ENCODE measurements at regions not wholly inside any gene's neighbourhood (a gene's known extent, or its start where the extent isn't known, plus 50 kb on each side); places are given as distances from the start of the nearest gene placed in this dataset.

DNA sequence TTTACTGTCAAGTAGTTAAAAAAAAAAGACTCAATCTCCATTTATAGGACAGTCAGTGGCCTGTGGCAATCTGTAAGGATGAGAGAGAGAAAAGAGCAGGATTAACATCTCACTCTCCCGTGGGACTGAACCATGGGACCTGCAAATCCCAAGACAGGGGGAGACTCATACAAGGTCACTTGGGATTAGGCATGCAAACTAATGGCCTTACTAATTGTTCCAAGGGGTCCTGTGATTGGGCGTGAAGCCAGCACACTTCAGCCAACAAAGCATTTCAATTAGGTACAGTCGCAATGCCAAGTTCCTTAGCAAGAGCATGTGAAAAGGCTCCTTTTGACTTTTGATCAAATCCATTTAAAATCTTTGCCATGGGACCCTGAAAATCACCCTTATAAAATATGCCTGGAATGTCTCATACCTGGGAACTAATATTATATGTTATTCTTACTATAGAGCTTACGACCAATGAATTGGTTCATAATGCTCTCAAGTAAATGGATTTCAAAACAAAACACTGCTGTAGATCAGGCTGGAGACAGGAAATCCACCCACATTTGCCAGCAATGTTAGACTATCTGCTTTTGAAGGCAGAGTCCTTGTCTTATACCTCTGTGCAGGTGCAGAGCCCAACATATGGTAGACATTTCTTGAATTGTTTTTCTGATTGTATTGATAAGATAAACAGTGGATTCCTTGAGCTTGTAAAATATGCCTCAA is 412.5 kb downstream of the GJA1 start:
- DNase-seq (ENCODE audit: low read depth): no peak
- Histone ChIP-seq H3K27me3 (ENCODE audit: control insufficient read depth, insufficient read depth, low read length) (no peaks in the 10 kb centered on the region), H3K4me3 (ENCODE audit: low read depth, low read length) (no peak overlapping the region), H3K36me3 (ENCODE audit: control insufficient read depth, insufficient read depth, low read length) (no peaks in the 10 kb centered on the region)
- TF ChIP-seq, protein P1, sequence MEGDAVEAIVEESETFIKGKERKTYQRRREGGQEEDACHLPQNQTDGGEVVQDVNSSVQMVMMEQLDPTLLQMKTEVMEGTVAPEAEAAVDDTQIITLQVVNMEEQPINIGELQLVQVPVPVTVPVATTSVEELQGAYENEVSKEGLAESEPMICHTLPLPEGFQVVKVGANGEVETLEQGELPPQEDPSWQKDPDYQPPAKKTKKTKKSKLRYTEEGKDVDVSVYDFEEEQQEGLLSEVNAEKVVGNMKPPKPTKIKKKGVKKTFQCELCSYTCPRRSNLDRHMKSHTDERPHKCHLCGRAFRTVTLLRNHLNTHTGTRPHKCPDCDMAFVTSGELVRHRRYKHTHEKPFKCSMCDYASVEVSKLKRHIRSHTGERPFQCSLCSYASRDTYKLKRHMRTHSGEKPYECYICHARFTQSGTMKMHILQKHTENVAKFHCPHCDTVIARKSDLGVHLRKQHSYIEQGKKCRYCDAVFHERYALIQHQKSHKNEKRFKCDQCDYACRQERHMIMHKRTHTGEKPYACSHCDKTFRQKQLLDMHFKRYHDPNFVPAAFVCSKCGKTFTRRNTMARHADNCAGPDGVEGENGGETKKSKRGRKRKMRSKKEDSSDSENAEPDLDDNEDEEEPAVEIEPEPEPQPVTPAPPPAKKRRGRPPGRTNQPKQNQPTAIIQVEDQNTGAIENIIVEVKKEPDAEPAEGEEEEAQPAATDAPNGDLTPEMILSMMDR (IDR thresholded peaks at IDR 0.05; ENCODE audit: insufficient read depth, low read length, poor library complexity, severe bottlenecking): no peak

DNA sequence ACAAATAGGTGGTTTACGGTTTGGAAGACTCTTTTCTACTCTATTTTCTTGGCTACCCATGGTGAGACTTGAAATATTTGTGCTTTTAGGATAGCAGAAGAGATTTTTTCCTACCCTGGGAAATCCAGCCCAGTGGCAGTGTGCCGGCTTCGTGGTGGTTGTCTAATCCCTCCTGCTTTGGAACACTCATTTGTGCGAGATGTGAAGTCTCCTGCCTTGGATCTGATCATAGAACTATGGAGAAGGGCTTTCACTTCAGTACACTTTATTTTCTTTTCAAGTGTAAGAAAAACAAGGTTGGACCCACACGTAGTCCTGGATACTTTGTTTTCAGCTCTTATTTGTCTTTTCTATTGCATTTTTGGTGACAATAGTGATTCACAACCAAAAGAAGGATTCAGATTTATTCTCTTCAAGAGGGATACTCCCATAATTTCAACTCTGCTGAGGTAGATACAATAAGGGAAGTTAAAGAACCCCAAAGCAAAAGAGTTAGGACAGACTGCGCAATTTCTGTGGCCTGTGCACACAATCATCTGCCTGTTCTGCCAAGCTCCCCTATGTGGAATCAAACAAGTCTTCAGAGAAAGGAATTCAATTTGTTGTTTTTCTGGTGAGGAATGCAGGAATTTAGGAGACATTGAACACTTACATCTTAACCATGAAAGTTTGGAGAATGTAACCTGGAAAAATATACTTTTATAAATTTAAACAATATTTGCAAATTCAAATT is 413.2 kb downstream of the GJA1 start:
- H3K27me3 ChIP-seq (ENCODE audit: control insufficient read depth, insufficient read depth, low read length): no peaks in the 10 kb centered on the region
- H3K4me3 ChIP-seq (ENCODE audit: low read depth, low read length): no peak overlapping the region
- TF ChIP-seq, protein P1 (IDR thresholded peaks at IDR 0.05; ENCODE audit: insufficient read depth, low read length, poor library complexity, severe bottlenecking): no peak
- no peak for DNase-seq (ENCODE audit: low read depth)
- no peaks in the 10 kb centered on the region for H3K36me3 ChIP-seq (ENCODE audit: control insufficient read depth, insufficient read depth, low read length)

DNA sequence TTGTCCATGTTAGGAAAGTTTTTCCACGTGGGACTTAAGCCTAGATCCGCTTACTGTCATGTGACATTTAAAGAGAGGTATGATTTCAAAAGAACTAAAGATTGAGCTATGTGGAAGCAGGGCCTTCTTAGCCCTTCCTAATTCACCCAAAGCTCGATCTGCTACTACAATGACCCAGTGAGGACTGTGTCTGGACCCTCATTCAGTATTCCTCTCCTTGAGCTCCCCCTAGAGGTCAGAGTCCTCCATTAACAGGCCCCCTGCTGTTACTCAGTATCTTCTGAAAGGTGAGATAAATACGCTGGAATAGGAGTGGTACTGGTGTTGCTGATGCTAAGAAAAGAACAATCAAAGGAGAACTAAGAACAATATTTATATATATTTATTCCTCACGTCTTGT is 414.0 kb downstream of the GJA1 start:
- DNase-seq (ENCODE audit: low read depth): peak; percentile 12
- Histone ChIP-seq H3K27me3 (ENCODE audit: control insufficient read depth, insufficient read depth, low read length) (no peaks in the 10 kb centered on the region), H3K36me3 (ENCODE audit: control insufficient read depth, insufficient read depth, low read length) (no peaks in the 10 kb centered on the region), H3K4me3 (ENCODE audit: low read depth, low read length) (no peak overlapping the region)
- TF ChIP-seq, protein P1 (IDR thresholded peaks at IDR 0.05; ENCODE audit: insufficient read depth, low read length, poor library complexity, severe bottlenecking): peak; percentile 90

DNA sequence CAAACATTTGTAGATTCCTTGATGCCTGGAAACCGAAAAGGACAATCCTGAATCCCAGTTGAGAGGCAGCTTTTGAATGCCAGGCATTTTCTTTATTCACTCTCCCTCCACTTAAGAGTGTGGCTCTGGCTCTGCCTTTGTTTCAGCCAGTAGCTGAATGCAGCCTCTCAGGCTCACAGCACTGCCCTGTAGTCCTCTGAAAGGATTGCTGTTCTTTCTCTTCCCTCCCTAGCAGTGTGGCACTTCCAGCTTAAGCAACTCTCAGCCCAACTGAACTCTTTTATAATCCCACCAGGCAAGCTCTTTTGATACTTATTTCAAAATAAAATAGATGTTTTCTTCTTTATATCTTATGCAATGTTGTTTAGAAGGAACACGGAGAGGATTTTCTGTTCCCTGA is 415.6 kb downstream of the GJA1 start:
- no peaks in the 10 kb centered on the region for H3K27me3 ChIP-seq (ENCODE audit: control insufficient read depth, insufficient read depth, low read length)
- H3K4me3 ChIP-seq (ENCODE audit: low read depth, low read length): no peak overlapping the region
- TF ChIP-seq, protein P1 (IDR thresholded peaks at IDR 0.05; ENCODE audit: insufficient read depth, low read length, poor library complexity, severe bottlenecking): no peak
- DNase-seq (ENCODE audit: low read depth): no peak
- no peaks in the 10 kb centered on the region for H3K36me3 ChIP-seq (ENCODE audit: control insufficient read depth, insufficient read depth, low read length)

DNA sequence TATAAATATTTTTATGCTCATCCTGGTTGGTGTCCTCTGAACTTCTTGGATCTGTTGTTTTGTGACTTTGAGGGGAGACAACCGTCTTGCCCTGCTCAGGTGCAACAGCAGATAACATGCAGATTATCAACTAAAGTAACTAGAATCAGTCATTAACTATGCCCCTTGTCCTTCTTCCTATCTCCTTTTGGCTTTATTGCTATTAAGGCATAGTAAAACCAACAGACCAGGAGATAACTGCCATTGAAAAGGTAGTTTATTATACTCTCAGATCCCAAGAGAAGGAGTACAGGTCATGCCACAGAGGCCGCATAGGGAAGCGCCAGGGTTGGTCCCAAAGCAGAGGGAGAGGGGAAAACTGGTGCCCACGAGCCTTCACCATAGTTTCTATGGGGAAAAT is 418.2 kb downstream of the GJA1 start:
- TF ChIP-seq, protein P1 (IDR thresholded peaks at IDR 0.05; ENCODE audit: insufficient read depth, low read length, poor library complexity, severe bottlenecking): no peak
- DNase-seq (ENCODE audit: low read depth): no peak
- no peaks in the 10 kb centered on the region for H3K27me3 ChIP-seq (ENCODE audit: control insufficient read depth, insufficient read depth, low read length)
- H3K4me3 ChIP-seq (ENCODE audit: low read depth, low read length): no peak overlapping the region
- no peaks in the 10 kb centered on the region for H3K36me3 ChIP-seq (ENCODE audit: control insufficient read depth, insufficient read depth, low read length)

All from kidney epithelial cell (primary cell).